H9 (cell line): ENCODE measurements at regions not wholly inside any gene's neighbourhood (a gene's known extent, or its start where the extent isn't known, plus 50 kb on each side); places are given as distances from the start of the nearest gene placed in this dataset.

Experiments
- DNase-seq: peaks from one replicate; pipeline ENCODE4 v3.0.0-alpha.2; 2017
- H2AFZ ChIP-seq: one replicate; pipeline ENCODE4 v1.6.1; 2013; ENCODE audit warnings: mild to moderate bottlenecking, low read length, control low read depth, moderate library complexity
- H2AK5ac ChIP-seq: 2 replicates; pipeline ENCODE4 v1.6.1; 2013; ENCODE audit warnings: low read length, control low read depth, mixed read lengths; ENCODE audit not compliant: insufficient read length
- H2BK120ac ChIP-seq: one replicate; pipeline ENCODE4 v1.6.1; 2013; ENCODE audit warnings: low read depth, mild to moderate bottlenecking, low read length, control low read depth, inconsistent platforms; ENCODE audit not compliant: poor library complexity, severe bottlenecking
- H2BK12ac ChIP-seq: 2 replicates; pipeline ENCODE4 v1.6.1; 2013; ENCODE audit warnings: low read length, control low read depth, mixed read lengths, low read depth; ENCODE audit not compliant: insufficient read length
- H2BK15ac ChIP-seq: 2 replicates; pipeline ENCODE4 v1.6.1; 2013; ENCODE audit warnings: low read depth, low read length, control low read depth
- H2BK20ac ChIP-seq: one replicate; pipeline ENCODE4 v1.6.1; 2013; ENCODE audit warnings: low read depth, mild to moderate bottlenecking, low read length, control low read depth, inconsistent platforms; ENCODE audit not compliant: poor library complexity, severe bottlenecking
- H2BK5ac ChIP-seq: 2 replicates; pipeline ENCODE4 v1.6.1; 2013; ENCODE audit warnings: low read length, control low read depth, mixed read lengths; ENCODE audit not compliant: insufficient read length
- H3K14ac ChIP-seq: 2 replicates; pipeline ENCODE4 v1.6.1; 2013; ENCODE audit warnings: low read length, control low read depth; ENCODE audit not compliant: insufficient read depth
- H3K18ac ChIP-seq: 2 replicates; pipeline ENCODE4 v1.6.1; 2013; ENCODE audit warnings: low read depth, mild to moderate bottlenecking, mixed read lengths, low read length, control low read depth; ENCODE audit not compliant: insufficient read length
- H3K23ac ChIP-seq: 2 replicates; pipeline ENCODE4 v1.6.1; 2013; ENCODE audit warnings: low read length, control low read depth, mixed read lengths, low read depth; ENCODE audit not compliant: insufficient read length
- H3K23me2 ChIP-seq: 2 replicates; pipeline ENCODE4 v1.6.1; 2013; ENCODE audit warnings: low read depth, mild to moderate bottlenecking, mixed read lengths, low read length, control low read depth; ENCODE audit not compliant: insufficient read length, poor library complexity, severe bottlenecking
- H3K27ac ChIP-seq: 2 replicates; pipeline ENCODE4 v1.5.1; 2013; ENCODE audit warnings: low read length, control low read depth, mixed read lengths, low read depth; ENCODE audit not compliant: insufficient read length
- H3K27me3 ChIP-seq: 2 replicates; pipeline ENCODE4 v1.6.1; 2013; ENCODE audit warnings: low read length, control low read depth, inconsistent platforms; ENCODE audit not compliant: insufficient read depth
- H3K4ac ChIP-seq: 2 replicates; pipeline ENCODE4 v1.6.1; 2013; ENCODE audit warnings: low read depth, mild to moderate bottlenecking, control low read depth, inconsistent platforms, low read length, moderate library complexity
- H3K4me1 ChIP-seq: 2 replicates; pipeline ENCODE4 v1.6.1; 2013; ENCODE audit warnings: low read length, control low read depth, inconsistent platforms; ENCODE audit not compliant: insufficient read depth
- H3K4me2 ChIP-seq: 2 replicates; pipeline ENCODE4 v1.6.1; 2013; ENCODE audit warnings: low read length, control low read depth, mixed read lengths; ENCODE audit not compliant: insufficient read length, insufficient read depth
- H3K56ac ChIP-seq: 2 replicates; pipeline ENCODE4 v1.6.1; 2013; ENCODE audit warnings: low read depth, mild to moderate bottlenecking, mixed read lengths, low read length, control low read depth; ENCODE audit not compliant: insufficient read length
- H3K79me1 ChIP-seq: 2 replicates; pipeline ENCODE4 v1.6.1; 2013; ENCODE audit warnings: low read depth, mild to moderate bottlenecking, moderate library complexity, low read length, control low read depth, inconsistent platforms; ENCODE audit not compliant: insufficient read depth, poor library complexity, severe bottlenecking
- H3K79me2 ChIP-seq: 2 replicates; pipeline ENCODE4 v1.6.1; 2013; ENCODE audit warnings: low read length, control low read depth, inconsistent platforms; ENCODE audit not compliant: insufficient read depth
- H3K9ac ChIP-seq: 2 replicates; pipeline ENCODE4 v1.6.1; 2013; ENCODE audit warnings: low read length, control low read depth, mixed read lengths; ENCODE audit not compliant: insufficient read length; ENCODE audit errors: extremely low read depth
- H3K9me3 ChIP-seq: one replicate; pipeline ENCODE4 v1.6.1; 2013; ENCODE audit warnings: low read depth, low read length, inconsistent platforms; ENCODE audit not compliant: control insufficient read depth
- H3T11ph ChIP-seq: one replicate; pipeline ENCODE4 v1.6.1; 2013; ENCODE audit warnings: mild to moderate bottlenecking, low read length, control low read depth, inconsistent platforms
- H4K20me1 ChIP-seq: one replicate; pipeline ENCODE4 v1.6.1; 2013; ENCODE audit not compliant: control insufficient read depth, insufficient read length, insufficient read depth
- H4K5ac ChIP-seq: 2 replicates; pipeline ENCODE4 v1.6.1; 2013; ENCODE audit warnings: low read depth, mild to moderate bottlenecking, mixed read lengths, low read length, control low read depth; ENCODE audit not compliant: insufficient read length
- H4K8ac ChIP-seq: replicated peaks from 2 replicates; pipeline ENCODE4 v1.6.1; 2013; ENCODE audit warnings: low read length, control low read depth, mixed read lengths, low read depth; ENCODE audit not compliant: insufficient read length
- H4K91ac ChIP-seq: 2 replicates; pipeline ENCODE4 v1.6.1; 2013; ENCODE audit warnings: low read depth, mild to moderate bottlenecking, moderate library complexity, mixed read lengths, low read length, control low read depth; ENCODE audit not compliant: insufficient read length
- H3K27ac Mint-ChIP-seq, 3 experiments: 2 replicates in 2 of 3; 3 replicates in 1 of 3; pipeline ENCODE4 v1.8.0; 2020 to 2021; ENCODE audit warnings: mixed read lengths in 3 of 3, mild to moderate bottlenecking in 1 of 3, moderate library complexity in 1 of 3
- H3K27me3 Mint-ChIP-seq: 2 replicates; pipeline ENCODE4 v1.8.0; 2021; ENCODE audit warnings: low read depth, mild to moderate bottlenecking, moderate library complexity, mixed read lengths
- H3K36me3 Mint-ChIP-seq, 3 experiments: 2 replicates in 2 of 3; 3 replicates in 1 of 3; pipeline ENCODE4 v1.8.0; 2020 to 2021; ENCODE audit warnings: low read depth in 3 of 3, mixed read lengths in 3 of 3; ENCODE audit not compliant: insufficient read depth in 1 of 3
- H3K4me1 Mint-ChIP-seq, 2 experiments: 2 replicates each; pipeline ENCODE4 v1.8.0; 2020; ENCODE audit warnings: mixed read lengths in 2 of 2
- H3K4me3 Mint-ChIP-seq, 2 experiments: 2 replicates in 1 of 2; 3 replicates in 1 of 2; pipeline ENCODE4 v1.8.0; 2020 to 2021; ENCODE audit warnings: mild to moderate bottlenecking in 2 of 2, mixed read lengths in 2 of 2, moderate library complexity in 1 of 2
- H3K9me3 Mint-ChIP-seq, 2 experiments: 2 replicates in 1 of 2; 3 replicates in 1 of 2; pipeline ENCODE4 v1.8.0; 2020; ENCODE audit warnings: mild to moderate bottlenecking in 2 of 2, mixed read lengths in 2 of 2, moderate library complexity in 1 of 2
- WGBS: extraction: QIAGEN DNeasy Blood & Tissue Kit; methylation state at CpG from one replicate; pipeline ENCODE4 v1.1.7; 2013; ENCODE audit warnings: missing lambda C conversion rate, low lambda C conversion rate, mixed read lengths; ENCODE audit not compliant: insufficient read length; ENCODE audit errors: extremely low coverage; 5-methylcytosine and 5-hydroxymethylcytosine counted together
- TF ChIP-seq, protein P1 (sequence below): fragments of 200-600 bp; sonication (generic); conservative IDR thresholded peaks from 3 replicates; pipeline ENCODE4 v1.8.0; 2021; ENCODE audit warnings: antibody characterized with exemption, mild to moderate bottlenecking

DNA sequence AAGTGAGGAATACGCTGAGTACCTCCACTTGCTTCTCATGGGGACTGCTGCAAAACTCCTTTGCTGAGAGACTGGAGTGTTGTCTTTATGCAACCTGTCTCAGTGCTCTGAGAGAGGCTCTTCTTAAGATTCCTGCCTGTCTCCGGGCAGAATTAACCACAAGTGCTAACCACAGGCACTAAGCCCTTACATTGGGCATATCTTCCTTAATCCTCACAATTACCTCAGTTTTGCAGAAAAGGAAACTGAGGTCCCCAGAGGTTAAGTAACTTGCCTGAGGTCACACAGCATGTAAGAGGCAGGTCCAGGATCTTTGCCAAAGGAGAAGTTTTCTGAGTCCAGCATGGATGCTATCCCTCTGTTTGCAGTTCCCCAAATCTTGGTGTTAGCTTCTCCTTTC lies 86.0 kb downstream of the GP2 start:
- Histone ChIP-seq H4K91ac (no peak overlapping the region), H2AFZ (no peak overlapping the region), H3K4me2 (no peak overlapping the region), H4K20me1 (no peaks in the 10 kb centered on the region), H2BK12ac (no peak overlapping the region), H3K14ac (no peak overlapping the region), H2BK15ac (no peak overlapping the region), H2BK5ac (no peak overlapping the region), H3K79me2 (no peaks in the 10 kb centered on the region), H3K9ac (no peak overlapping the region), H3T11ph (no peak overlapping the region), H3K79me1 (no peaks in the 10 kb centered on the region), H3K23ac (no peak overlapping the region), H3K23me2 (no peaks in the 10 kb centered on the region), H4K8ac (no peak overlapping the region), H3K4ac (no peak overlapping the region), H4K5ac (no peak overlapping the region), H3K27me3 (no peaks in the 10 kb centered on the region; the same call in 1 of the 2 replicates), H3K56ac (no peak overlapping the region), H3K4me1 (peaks cover 3% of the 10 kb centered on the region; the same call in 1 of the 2 replicates), H3K18ac (no peak overlapping the region), H2BK120ac (no peak overlapping the region), H3K9me3 (peaks cover 6% of the 10 kb centered on the region), H2AK5ac (no peak overlapping the region), H2BK20ac (no peak overlapping the region), H3K27ac (no peak overlapping the region)
- TF ChIP-seq, protein P1, sequence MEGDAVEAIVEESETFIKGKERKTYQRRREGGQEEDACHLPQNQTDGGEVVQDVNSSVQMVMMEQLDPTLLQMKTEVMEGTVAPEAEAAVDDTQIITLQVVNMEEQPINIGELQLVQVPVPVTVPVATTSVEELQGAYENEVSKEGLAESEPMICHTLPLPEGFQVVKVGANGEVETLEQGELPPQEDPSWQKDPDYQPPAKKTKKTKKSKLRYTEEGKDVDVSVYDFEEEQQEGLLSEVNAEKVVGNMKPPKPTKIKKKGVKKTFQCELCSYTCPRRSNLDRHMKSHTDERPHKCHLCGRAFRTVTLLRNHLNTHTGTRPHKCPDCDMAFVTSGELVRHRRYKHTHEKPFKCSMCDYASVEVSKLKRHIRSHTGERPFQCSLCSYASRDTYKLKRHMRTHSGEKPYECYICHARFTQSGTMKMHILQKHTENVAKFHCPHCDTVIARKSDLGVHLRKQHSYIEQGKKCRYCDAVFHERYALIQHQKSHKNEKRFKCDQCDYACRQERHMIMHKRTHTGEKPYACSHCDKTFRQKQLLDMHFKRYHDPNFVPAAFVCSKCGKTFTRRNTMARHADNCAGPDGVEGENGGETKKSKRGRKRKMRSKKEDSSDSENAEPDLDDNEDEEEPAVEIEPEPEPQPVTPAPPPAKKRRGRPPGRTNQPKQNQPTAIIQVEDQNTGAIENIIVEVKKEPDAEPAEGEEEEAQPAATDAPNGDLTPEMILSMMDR, result no peak
- WGBS, result no CpG with 5 or more reads among the region's 2 CpGs
- Mint-ChIP-seq H3K4me3 (no peak overlapping the region), H3K4me1 (peaks cover 28 to 30% of the 10 kb centered on the region in 2 experiments), H3K36me3 (peaks cover 0 to 2% (median 0%) of the 10 kb centered on the region in 3 experiments; a peak in 3 of 7 replicates), H3K9me3 (peaks cover 0 to 2% of the 10 kb centered on the region in 2 experiments; a peak in 1 of 5 replicates), H3K27ac (no peak overlapping the region), H3K27me3 (peaks cover 7% of the 10 kb centered on the region)
- no peak for DNase-seq
